Omental fat pad (tissue), 3 donors: ENCODE measurements at regions not wholly inside any gene's neighbourhood (a gene's known extent, or its start where the extent isn't known, plus 50 kb on each side); places are given as distances from the start of the nearest gene placed in this dataset.

Source experiments
- ATAC-seq: fragments of 150-250 bp; one replicate; pipeline ENCODE4 v1.9.1; 2016; ENCODE audit warnings: mild to moderate bottlenecking, moderate library complexity; ENCODE audit not compliant: low FRiP score
- DNase-seq: peaks from one replicate; pipeline ENCODE4 v3.0.0-alpha.2; 2019; ENCODE audit warnings: low spot score
- CTCF ChIP-seq, 3 donors: fragments of 450-650 bp; IDR thresholded peaks; one replicate each; pipeline ENCODE4 v1.5.1; 2016 to 2017; ENCODE audit warnings: antibody characterized with exemption in 3 of 3, mild to moderate bottlenecking in 3 of 3, moderate library complexity in 2 of 3

- no peak for DNase-seq
- ATAC-seq: no peak
- no peak for TF ChIP-seq CTCF (IDR thresholded peaks at IDR 0.05)
Measured at GRCh38 chr4:156593464-156593863, 378.1 kb downstream of the PDGFC start.

GRCh38 chr4:156591679-156592078, 379.9 kb downstream of the PDGFC start:
- no peak for TF ChIP-seq CTCF (IDR thresholded peaks at IDR 0.05)
- ATAC-seq (no peak), DNase-seq (no peak)

- TF ChIP-seq CTCF (IDR thresholded peaks at IDR 0.05): no peak
- DNase-seq (no peak), ATAC-seq (no peak)
Measured at GRCh38 chr4:156584100-156584499, 387.5 kb downstream of the PDGFC start.

- TF ChIP-seq CTCF (IDR thresholded peaks at IDR 0.05): no peak
- ATAC-seq (no peak), DNase-seq (no peak)
Measured at GRCh38 chr4:156583265-156583664, 388.3 kb downstream of the PDGFC start.

GRCh38 chr4:156581282-156582063, 390.1 kb downstream of the PDGFC start:
- TF ChIP-seq CTCF (IDR thresholded peaks at IDR 0.05): no peak
- ATAC-seq (no peak), DNase-seq (no peak)

GRCh38 chr4:156578713-156579112, 392.9 kb downstream of the PDGFC start:
- ATAC-seq: no peak

More at GRCh38 chr4:156578713-156579112, 392.9 kb downstream of the PDGFC start:
- no peak for DNase-seq
- no peak for TF ChIP-seq CTCF (IDR thresholded peaks at IDR 0.05)
